GM21825 (cell line): ENCODE measurements at regions not wholly inside any gene's neighbourhood (a gene's known extent, or its start where the extent isn't known, plus 50 kb on each side); places are given as distances from the start of the nearest gene placed in this dataset.

Source experiments
- ATAC-seq: cut with Tn5 transposase; IDR thresholded peaks from one replicate; pipeline ENCODE4 v1.9.1; 2021; ENCODE audit warnings: mild to moderate bottlenecking, moderate library complexity; ENCODE audit not compliant: unreplicated experiment

DNA sequence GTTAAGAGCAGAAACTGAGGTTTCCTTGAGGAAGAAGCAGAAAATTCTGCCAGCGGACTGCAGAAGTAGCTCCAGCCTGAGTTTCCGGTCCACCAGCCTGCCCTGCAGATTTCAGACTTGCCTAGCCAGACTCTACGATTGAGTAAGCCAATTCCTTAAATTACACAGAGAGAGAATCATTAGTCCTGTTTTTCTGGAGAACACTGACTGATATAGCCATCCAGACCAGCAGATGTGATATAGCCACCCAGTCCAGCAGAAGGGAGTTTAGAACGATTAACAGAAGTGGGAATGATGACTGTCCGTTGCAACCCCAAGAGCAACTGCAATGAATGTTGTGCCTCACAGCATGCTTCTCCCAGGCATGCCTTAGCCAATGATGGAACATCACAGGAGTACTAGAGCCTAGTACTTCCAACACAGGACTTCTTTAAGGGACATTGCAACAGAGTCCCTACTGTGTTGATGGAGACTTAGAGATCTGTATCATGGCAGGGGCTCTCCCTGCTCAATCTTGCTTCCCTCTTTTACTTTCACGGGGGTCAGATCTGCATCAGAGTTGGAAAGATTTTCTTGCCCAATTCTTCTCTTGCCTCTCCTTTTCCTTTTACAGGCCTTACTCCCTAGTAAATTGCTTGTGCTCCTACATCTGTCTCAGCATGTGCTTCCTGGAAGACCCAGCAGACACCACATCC is 264.6 kb upstream of the CLNK start:
- ATAC-seq: peak; percentile 65

DNA sequence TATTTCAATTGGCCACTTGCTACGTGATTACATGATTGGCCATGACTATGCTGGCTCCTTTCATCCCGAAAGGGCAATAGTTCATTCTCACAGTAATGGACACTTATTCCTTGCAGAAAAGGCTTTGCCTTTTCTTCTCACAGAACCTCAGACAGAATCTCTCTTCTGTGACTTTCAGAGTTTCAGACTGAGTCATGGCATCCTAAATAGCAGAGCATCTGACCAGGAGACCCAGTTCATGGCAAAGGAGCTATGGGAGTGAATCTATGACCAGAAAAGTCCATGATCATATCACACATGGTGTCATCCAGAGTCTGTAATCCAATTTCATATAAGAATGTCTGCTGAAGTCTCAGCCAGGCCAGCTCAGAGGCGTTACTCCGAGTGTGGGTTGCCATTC is 263.3 kb upstream of the CLNK start:
- ATAC-seq: no peak

DNA sequence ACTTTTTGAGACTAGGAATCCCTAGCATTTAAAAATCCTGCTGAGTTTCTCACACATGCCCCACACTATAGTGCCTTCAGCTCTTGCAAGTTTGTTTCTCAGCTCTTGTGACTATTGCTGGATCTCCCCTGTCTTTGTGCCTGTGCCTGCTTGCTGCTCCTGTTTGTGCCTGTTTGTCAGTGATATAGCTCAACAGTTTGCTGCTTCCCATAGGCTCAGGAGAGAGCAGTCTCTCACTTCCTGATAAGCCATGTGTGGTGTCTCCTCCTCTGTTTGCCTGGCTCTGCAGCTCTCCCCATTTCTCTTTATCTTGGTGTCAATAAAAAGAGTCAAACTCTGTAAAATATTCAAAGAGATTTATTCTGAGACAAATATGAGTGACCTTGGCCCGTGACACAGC is 259.8 kb upstream of the CLNK start:
- ATAC-seq: no peak

DNA sequence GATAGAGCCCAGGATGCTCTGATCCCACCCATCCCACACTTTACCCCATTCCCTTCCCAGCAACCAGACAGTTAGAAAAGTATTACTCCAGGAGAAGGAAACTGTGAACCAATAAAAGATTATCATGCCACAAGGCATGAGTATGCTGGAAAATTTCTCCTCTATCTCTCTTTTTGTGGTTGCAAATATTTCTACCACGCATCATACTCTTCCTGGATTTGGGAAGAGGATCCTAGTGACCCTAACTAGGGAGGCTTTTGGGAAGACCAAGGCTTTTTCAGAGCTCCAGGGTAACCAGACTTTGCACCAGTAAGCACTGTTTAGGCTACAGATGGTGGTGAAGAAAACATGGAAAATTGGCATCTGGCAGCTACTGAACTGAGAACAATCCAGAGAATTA is 257.6 kb upstream of the CLNK start:
- ATAC-seq: no peak

DNA sequence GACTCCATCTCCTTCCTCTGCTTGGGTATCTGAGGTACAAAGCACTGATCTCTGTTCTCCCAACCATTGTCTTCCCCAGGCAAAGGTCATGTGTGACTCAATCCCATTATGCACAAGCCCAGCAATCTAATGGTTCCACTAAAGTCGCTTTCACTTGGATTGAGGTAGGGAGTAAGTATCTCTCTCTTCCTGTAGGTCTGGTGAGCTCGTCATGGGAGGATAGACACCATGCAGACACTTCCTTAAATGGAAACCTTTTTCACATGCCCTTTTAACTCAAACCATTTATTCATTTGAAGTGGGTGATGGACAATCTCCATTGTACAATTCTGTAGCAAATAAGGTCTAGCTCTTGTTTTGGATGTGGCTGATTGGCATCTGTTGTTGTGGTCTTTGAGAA is 245.2 kb upstream of the CLNK start:
- ATAC-seq: no peak

DNA sequence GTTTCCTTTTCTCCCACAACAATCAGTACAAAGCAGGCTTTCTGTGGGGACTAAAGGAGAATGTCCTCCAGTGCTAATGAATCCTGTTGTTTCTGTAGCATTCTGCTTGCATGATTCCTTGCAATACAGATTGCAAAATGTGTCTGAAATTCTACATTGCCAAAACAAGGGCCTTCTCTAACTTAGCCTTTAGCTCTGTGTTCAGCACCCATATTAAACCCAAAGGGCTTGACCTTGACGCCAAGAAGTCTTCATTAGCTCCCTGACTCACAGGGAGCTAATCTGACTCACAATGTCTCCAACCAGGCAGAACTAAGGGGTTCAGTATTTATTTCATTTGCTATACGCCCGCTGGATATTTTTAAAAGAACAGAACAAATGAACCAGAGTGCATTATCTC is 241.4 kb upstream of the CLNK start:
- ATAC-seq: no peak

DNA sequence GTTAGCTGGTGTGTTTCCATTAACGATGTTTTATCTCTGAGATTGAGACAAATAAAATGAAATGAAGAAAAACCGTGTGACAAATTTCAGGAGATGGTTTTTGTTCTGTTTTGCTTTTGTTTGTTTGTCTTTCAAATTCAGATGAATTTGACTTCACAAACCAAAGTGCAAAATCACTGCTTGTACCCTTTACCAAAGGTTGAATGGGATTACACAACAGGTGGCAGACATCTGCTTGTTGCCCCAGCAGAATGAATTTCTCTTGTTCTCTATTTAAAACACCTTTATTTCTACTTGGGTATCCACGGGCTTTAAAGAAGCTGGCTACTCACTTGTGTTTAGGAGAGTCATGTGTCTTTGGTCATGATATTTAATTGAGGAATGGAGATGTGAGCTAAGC is 239.7 kb upstream of the CLNK start:
- ATAC-seq: no peak

DNA sequence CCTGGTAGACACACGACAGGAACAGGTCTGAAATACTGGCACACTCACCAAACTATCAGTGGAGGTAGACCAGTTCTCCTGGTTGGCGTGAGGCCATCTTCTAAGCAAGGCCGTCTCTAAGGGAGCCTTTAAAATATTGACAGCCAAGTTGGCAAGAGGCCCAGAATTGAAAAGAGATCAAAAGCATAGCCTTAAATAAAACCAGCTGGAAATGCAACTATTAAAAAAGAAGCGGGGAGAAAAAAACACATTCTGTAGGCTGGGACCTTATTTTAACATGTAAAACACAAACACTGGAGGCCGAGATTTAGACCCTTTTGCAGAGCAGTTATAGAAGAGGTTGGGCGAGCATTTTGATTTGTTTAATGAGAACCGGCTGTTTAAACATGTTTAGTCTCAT is 233.0 kb upstream of the CLNK start:
- ATAC-seq: no peak

DNA sequence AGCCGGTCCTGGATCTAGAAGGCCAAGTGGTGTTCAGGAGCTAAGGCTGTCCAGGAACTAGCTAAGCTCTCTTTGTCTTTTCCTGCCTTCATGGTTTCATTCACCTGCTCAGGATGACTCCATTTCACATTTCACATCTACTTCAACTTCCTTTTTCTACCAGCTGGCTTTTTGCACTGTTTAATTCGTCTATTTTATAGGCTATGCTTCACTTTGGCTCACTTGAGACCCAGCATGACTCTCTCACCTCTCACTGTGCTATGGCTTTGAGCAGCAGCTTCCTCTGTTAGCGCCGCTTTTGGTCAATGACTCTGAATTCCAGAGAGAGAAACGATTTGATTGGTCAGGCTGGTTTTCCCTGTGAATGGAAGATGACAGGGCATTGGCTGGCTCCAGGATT is 213.5 kb upstream of the CLNK start:
- ATAC-seq: no peak

DNA sequence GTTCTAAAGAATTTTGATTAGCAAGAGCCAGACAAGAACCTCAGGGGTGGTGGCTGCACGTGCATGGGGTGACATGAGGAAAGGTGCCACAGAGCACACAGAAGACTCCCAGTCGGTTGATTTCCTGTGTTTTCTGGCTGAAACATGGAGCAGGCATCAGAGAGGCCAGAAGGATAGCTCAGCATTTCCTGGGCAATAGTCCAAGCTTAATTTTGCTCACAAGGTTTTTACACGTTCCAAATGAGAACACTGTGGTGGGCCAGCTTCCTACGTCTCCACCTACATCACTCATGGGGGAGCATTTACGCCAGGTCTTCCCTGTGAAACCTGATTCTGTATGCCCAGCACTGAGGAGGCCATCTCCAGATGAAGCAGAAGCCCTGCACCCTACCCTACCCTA is 212.5 kb upstream of the CLNK start:
- ATAC-seq: no peak

DNA sequence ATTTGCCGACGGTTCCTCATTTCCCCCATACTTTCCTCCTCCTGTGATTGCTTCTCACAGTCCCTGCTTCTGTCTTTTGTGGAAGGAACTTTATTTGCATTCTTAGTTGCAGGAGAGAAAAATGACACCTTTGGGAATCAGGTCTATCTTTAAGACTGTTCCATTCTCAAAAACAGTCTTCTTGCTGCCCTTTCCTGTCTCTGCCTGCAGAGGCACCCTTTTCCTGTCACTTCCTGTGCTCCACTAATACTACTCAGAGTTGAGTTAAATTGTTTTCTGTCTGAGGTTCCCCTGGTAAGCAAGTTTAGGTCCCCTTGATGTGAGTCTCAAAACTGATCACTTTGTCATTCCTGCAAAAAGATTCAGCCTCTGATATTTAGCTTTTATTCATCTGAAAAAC is 208.8 kb upstream of the CLNK start:
- peak; percentile 62 for ATAC-seq

DNA sequence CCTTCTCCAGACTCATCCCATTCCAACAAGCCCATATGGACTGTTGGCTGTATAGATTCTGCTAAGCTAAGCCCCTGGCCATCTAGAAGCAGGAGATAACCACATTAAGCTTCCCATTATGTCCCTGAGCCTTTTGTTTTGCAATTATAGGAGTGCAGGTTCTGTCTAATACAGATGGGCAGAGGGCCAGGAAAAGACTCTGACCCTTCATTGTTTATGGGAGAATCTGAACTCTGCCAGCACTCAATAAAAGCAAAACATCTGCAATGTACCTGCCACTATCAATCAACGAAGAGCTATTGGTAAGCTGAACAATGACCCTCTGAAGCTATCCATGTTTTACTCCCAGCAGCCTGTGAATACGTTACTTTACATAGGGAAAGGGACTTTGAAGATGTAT is 207.3 kb upstream of the CLNK start:
- no peak for ATAC-seq

DNA sequence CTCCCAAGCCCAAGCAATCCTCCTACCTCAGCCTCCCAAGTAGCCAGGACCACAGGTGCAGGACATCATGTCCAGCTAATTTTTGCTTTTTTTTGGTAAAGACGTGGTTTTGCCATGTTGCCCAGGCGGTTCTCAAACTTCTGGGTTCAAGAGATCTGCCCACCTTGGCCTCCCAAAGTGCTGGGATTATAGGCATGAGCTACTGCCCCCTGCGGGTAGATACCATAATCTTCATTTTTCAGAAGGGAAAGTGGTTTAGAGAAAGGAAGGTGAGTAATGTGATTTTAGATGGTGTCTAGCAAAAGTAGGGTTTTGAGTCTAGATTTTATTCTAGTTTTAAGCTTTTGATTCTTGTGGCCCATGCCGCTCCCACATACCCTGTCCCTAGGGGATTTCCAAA is 205.3 kb upstream of the CLNK start:
- no peak for ATAC-seq

DNA sequence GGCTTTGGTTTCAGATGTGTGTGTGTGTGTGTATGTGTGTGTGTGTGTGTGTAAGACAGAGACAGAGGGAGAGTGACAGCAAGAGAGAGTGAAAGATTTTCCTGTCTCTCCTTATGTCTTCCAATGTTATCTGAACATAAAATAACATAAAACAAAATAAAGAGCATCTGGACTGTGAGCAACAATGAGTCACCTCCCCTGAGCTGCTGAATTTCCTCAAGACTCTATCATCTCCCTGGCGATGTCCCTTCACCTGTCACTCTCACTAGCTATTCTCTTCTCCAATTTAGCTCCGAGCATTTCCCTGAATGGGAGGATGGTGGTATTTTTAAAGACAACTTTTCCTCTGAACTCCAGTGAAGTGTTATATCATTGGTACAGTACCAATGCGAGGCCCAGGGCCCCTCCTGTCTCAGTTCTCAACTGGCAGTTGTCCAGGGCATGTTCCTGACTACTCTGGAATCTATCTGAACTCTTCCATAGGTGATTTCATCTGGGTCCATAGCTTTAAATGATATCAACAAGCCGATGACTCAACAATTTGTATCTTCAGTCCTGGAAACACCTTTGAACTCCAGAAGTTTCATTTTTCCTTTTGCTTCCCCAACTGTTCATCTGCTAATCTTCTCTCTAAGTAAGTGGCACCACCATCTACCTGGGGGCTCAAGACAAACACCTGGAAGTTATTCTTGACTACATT is 195.0 kb upstream of the CLNK start:
- ATAC-seq: no peak

DNA sequence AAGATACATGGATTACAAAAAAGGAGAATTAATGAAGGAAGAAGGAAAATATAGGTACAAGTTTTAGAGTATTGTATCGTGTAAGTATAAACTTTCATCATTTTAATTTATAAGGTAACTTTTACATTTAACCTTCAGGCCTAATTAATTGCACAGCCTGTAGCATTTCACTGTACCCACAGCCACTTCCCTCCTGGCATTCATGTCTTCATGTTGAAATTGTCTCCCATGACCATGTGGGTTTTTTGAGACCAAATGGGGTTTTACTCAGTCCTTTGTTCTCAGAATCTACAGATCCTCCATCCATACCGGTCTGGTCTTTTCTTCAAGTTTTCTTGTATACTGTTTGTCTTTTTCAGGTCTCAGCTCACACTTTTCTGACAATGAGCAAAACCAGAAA is 194.3 kb upstream of the CLNK start:
- no peak for ATAC-seq

DNA sequence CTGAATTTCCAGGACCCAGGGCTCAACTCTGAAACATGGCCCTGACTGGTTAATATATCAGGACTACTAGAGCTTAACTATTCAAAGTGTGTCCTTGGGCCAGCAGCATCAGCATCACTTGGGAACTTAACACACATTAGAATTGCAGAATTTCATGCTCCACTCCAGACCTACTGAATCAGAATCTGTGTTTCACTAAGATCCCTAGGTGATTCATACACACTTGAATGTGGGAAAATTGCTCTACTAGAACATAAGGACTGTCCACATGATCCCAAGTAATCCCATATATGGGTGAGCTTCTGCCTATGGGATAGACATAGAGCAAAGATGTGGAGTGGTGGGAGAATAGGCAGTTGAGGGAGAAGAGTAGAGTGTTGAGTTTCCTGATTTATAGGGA is 192.5 kb upstream of the CLNK start:
- ATAC-seq: no peak

DNA sequence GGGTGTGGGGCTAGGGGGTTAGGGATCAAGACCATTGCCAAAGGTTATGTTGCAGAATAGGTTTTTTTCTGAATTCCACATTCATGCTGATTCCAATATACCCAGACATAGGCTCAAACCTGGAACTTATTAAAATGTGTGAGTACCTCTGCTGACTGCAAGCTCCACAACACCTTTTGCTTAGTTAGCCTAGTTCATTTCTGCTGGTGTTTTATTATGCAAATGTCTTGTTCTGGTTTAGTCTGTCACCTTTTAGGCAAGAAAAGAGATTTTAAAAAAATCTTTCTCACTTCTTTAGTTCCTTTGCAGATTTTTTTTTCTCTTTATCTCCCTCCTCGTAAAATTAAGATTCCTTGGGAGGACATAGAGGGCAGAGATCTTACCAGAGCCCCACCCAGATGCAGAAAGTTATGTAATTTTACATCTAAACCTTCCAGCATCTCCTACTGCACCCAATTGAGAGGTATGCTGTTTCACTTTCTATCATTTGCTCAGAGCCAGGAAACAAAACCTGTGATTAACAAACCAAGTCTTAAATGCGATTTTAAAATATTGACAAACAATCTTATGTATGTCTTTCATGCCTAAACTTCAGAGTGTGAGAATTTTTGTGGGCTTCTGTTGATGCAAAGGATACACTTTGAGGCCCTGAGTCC is 190.7 kb upstream of the CLNK start:
- no peak for ATAC-seq

DNA sequence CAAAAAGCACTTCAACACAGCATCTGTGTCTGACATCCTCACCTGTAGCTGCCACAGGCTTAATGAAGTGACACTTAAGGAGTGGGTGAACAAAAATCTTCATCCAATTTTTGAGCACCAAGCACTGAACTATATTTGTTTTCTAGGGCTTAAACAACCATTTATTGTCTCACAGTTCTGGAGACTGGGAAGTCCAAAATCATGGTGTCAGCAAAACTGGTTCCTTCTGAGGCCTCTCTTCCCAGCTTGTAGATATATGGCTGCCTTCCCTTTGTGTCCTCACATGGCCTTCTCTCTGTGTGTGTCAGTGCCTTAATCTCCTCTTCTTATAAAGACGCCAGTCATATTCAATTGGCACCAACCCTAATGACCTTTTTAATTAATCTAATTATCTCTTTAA is 189.2 kb upstream of the CLNK start:
- ATAC-seq: no peak

DNA sequence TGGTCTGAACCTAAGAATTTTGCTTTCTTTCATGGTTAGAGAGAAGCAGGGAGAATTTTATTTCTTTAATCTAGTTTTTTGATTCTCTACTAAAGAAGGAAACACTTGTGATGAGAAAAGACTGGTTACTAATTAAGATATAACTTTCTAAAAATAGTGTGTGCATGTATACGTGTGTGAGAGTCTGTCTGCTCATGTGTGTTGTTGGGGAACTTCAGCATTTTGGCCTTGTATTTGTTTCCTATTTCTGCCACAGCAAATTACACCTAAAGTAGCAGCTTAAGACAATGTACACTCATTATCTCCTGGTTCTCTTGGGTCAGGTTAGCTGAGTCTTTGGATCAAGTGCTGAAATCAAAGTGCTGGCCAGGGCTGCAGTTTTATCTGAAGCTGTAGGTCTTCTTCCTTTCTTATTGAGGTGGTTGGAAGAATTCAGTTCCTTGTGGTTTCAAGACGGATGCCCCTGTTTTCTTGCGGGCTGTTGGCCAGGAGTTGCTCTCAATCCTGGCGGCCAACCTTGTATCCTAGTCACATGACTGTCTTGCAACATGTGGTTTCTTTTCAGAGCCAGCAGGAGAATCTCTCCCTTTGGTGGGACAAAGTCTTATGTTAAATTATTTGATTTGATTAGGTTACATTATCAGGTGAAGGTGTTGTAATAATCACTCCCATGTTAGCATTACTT is 188.4 kb upstream of the CLNK start:
- no peak for ATAC-seq

DNA sequence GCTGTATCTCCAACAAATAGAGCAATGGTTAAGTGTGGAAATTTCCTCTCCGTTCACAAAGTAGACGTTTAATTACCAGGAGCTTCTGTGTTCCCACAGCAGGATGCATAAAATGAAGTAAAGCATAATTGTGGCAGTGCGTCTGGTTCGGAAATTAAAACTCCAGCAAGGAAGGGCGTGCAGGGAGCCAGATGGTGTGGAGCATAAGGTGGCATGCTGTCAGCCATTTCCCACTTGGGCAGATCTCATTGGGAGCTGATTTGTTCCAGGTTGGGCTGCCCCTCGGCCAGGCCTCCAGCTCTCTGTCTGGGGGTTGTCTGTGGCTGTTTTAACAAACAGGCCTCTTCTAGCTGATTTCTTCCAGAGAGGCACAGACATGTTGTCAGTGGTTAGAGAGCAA is 182.1 kb upstream of the CLNK start:
- no peak for ATAC-seq

DNA sequence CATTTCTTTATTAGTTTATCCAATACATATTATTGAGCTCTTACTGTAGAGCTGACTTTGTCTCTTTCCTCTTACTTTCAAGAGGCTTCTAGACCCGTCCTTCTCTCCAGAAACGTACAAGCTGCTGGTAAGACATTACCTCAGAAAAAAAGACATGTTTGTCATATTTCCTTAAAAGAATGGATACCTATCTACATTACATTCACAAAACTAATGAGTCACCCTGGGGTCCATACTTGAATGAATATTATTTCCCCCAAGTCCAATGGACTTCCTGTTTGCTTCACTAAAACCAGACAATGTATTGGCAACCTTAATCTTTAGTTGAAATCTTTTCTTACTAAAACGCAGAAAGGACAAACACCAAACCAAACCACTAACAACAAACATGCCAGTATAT is 176.5 kb upstream of the CLNK start:
- no peak for ATAC-seq

DNA sequence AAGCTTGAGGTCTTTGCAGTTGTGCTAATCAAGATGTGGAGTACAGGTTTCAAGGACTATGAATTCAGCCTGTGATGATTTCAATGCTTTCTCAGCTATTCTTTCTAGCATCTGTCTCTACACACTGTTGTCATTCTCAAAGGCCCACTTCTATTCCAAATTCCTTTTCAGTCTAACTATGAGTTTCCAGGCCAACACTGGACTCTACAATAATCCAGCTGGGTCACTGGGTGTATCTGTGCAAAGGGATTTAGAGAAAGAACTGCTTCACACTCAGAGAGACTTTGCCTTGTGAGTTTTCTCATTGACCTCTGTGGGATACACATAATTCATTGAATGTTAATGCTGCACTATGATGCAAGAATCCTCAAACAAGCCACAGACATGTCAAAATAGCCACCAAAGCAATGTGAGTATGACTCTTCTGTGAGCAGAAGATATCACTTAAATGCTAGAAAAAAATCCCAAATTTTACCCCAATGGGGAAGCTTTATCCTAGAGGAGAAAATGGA is 171.8 kb upstream of the CLNK start:
- ATAC-seq: no peak
